HG03064 (cell line): ENCODE measurements at regions not wholly inside any gene's neighbourhood (a gene's known extent, or its start where the extent isn't known, plus 50 kb on each side); places are given as distances from the start of the nearest gene placed in this dataset.

Source experiments
- ATAC-seq: cut with Tn5 transposase; IDR thresholded peaks from one replicate; pipeline ENCODE4 v1.9.1; 2021; ENCODE audit warnings: low read depth; ENCODE audit not compliant: unreplicated experiment

- ATAC-seq, result no peak
Measured at GRCh38 chr1:14128096-14128495, 428.1 kb downstream of the PRDM2 start.

GRCh38 chr1:14129009-14129408 lies 429.0 kb downstream of the PRDM2 start:
- ATAC-seq, result no peak

GRCh38 chr1:14135070-14135469 lies 435.1 kb downstream of the PRDM2 start:
- no peak for ATAC-seq

DNA sequence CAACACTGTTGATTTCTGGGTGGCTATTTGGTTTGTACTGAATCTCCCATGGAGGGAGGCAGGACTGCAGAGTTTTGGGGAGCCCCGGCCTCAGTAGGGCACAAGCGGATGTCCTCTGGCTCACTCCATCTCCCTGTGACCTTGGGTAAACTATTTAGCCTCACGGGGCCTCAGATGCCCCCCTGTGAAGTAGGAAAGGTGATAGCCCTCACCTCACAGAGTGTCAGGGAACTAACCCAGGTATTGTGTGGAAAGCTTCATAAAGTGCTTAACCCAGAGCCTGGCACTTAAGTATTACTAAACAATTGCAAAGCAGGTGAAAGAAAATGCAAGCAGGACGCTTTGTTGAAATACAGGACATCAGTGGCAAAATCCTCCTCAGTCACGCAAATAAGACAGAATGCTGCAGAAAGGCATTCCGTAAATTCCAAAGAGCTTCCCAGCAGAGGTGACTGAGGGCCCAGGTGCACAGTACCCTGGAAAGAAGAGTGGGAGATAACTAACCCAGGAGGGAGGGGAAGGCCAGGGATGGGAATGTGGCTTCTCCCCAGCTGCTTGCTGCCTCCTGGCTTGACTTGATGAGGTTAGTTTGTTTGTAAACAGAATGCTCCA lies 436.3 kb downstream of the PRDM2 start:
- ATAC-seq, result no peak

GRCh38 chr1:14136881-14137280 lies 436.9 kb downstream of the PRDM2 start:
- ATAC-seq, result no peak

- ATAC-seq, result no peak
Measured at GRCh38 chr1:14137411-14138134, 437.6 kb downstream of the PRDM2 start.

GRCh38 chr1:14138135-14138506 lies 438.1 kb downstream of the PRDM2 start:
- no peak for ATAC-seq

DNA sequence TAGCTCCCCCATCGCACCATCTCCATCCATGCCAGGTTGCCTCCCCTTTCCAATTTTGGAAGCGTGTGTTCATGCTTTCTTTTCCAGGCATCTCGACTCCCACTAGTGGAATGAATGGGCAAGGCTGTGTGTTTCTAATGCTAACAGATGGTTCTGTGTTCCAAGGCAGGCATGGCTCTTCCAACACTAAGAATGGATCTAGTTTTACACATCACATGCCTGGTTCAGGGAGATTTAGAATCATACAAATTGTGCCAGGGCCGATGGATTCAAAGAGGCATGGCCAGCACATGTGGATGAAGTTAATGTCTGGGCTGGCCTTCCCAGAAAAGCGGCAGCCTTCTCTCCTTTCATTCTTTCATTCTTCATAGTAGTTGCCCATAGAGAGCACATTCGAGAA lies 438.7 kb downstream of the PRDM2 start:
- ATAC-seq, result no peak

DNA sequence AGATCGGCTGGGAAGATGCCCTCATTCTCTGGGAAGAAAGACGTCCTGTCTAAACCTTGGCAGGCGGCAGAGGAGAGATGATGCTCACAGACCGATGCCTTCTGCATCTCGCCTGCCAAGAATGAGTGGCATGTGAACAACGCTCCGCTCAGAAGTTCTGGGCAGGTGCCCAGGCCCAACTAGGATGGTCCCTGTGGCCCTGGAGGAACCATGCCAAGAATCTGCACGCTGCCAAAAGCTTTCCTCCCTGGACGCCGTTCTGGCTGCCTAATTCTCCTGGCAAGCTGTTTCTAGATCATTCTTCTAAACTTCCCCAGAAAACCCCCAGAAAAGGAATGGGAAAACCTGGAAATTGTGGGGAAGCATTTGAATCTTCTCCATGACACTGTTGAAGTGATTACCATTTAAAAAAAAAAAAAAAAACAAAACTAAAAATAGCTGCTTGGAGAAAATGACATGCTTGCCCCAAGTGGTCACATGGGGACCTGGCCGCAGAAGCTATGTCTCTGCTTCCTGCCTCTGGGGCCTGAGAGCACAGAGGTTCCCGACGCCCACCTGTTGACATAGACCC lies 440.9 kb downstream of the PRDM2 start:
- no peak for ATAC-seq

- ATAC-seq, result no peak
Measured at GRCh38 chr1:14141656-14142055, 441.7 kb downstream of the PRDM2 start.

GRCh38 chr1:14142397-14143100 lies 442.6 kb downstream of the PRDM2 start:
- no peak for ATAC-seq

DNA sequence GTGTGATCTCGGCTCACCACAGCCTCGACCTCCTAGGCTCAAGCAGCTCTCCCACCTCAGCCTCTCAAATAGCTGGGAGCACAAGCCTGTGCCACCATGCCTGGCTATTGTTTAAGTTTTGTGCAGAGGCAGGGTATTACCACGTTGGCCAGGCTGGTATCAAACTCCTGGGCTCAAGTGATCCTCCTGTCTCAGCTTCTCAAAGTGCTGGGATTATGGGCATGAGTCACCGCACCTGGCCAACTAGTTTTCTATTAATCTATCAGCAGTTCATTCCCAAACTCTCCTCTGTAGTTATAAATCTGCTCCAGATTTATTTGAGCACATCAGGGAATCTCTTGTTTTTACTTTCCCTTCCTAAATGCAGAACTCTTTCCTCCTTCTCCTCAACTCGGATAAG lies 443.8 kb downstream of the PRDM2 start:
- ATAC-seq, result no peak

DNA sequence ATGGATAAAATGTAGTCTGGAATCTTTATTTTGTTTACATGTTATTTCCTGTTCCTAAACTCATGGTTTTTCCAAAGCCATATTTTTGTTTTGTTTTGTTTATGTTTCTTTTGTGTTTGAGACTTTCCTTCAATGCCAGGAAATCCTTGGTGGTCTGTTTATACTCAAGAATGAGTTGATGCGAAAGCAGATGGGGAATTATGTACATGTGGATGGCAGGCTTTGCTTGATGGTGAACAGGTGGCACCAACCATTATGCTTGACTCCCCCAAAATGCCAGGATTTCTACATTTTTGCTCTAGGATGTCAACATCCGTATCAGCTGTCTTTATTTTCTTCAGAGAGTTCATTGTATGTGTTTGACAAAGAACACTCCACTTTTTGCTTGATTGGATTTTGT lies 448.5 kb downstream of the PRDM2 start:
- no peak for ATAC-seq

- ATAC-seq, result no peak
Measured at GRCh38 chr1:14149431-14149830, 449.1 kb upstream of the KAZN start.

GRCh38 chr1:14156543-14156942 lies 441.9 kb upstream of the KAZN start:
- ATAC-seq, result no peak

DNA sequence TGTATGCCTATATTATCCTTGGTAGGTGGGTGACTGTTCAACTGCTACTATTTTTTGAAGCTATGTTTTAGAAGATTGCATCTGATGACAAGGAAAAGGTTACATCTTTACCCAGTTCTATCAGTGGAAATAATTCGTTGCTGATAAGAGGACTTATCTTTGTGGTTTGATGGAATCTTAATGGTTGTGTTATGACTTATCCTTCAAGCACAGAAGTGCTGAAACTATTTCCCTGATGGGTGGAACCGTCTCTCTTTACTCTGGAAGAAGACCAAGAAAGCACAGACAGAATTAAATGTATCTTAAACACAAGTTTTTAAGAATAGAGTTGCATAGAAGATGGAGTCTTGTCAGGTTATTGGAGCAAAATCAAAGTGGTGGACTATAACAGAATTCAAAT lies 437.7 kb upstream of the KAZN start:
- ATAC-seq, result no peak

DNA sequence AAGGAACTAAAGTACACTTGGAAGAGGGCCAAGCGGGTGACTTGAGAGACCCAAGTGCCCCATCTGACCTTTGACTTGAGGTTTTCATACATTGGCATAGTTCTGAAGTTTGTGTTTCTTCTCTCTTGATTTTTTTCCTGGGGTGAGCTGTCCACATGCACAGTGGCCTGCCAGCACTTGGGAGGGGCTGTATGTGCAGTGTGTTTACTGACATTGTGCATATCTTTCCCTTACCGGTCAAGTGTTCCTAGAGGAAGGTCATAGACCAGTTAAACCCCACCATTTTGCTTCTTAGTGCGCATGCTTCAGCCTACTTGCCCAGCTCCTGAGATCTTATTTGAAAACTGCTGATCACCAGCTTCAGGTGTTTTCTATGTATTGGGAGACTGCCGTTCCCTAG lies 435.2 kb upstream of the KAZN start:
- ATAC-seq, result no peak

DNA sequence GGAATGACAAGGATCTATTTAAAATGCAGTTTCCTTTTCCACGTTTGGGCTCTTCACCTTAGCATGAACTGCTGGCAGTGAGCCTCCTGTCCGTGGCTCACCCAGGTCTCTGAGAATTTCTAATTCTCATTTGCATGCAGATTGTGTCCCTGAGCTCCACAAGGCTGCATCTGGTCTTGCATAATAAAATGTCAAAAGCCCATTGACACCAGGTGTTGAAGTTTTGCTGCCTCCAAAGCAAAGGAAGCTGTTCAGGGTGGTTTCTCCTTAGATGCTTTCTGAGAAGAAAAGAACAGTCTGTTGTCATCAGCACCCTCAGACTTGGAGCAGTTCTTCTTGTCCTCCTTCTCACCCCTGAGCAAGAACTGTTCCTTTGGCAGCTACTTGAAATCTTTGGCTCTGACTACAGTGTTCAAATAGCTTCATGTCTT lies 433.1 kb upstream of the KAZN start:
- ATAC-seq, result no peak

DNA sequence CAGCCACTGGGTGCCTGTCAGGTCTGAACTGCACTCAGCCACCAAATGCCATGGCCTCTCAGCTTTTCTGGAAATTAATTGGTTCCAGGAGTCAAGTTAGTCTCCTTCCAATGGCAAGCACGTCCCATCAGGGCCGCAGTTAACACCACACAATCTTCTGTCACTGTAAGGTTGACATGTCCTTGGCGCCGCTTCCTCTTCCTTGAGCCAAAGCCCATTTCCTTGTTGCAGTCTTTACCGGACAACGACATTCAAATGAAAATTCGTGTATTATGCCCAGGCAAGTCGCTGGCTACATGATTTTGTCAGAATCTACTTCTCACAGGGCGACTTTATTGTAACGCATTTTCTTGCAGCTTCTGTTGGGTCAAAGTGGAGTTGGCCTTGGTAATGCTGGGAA lies 430.6 kb upstream of the KAZN start:
- no peak for ATAC-seq

GRCh38 chr1:14168326-14169063 lies 430.0 kb upstream of the KAZN start:
- no peak for ATAC-seq

GRCh38 chr1:14173598-14173997 lies 424.9 kb upstream of the KAZN start:
- ATAC-seq, result no peak
